H9 (cell line): ENCODE measurements at regions not wholly inside any gene's neighbourhood (a gene's known extent, or its start where the extent isn't known, plus 50 kb on each side); places are given as distances from the start of the nearest gene placed in this dataset.

Source experiments
- DNase-seq: peaks from one replicate; pipeline ENCODE4 v3.0.0-alpha.2; 2017
- H2AFZ ChIP-seq: one replicate; pipeline ENCODE4 v1.6.1; 2013; ENCODE audit warnings: mild to moderate bottlenecking, low read length, control low read depth, moderate library complexity
- H2AK5ac ChIP-seq: 2 replicates; pipeline ENCODE4 v1.6.1; 2013; ENCODE audit warnings: low read length, control low read depth, mixed read lengths; ENCODE audit not compliant: insufficient read length
- H2BK120ac ChIP-seq: one replicate; pipeline ENCODE4 v1.6.1; 2013; ENCODE audit warnings: low read depth, mild to moderate bottlenecking, low read length, control low read depth, inconsistent platforms; ENCODE audit not compliant: poor library complexity, severe bottlenecking
- H2BK12ac ChIP-seq: 2 replicates; pipeline ENCODE4 v1.6.1; 2013; ENCODE audit warnings: low read length, control low read depth, mixed read lengths, low read depth; ENCODE audit not compliant: insufficient read length
- H2BK15ac ChIP-seq: 2 replicates; pipeline ENCODE4 v1.6.1; 2013; ENCODE audit warnings: low read depth, low read length, control low read depth
- H2BK20ac ChIP-seq: one replicate; pipeline ENCODE4 v1.6.1; 2013; ENCODE audit warnings: low read depth, mild to moderate bottlenecking, low read length, control low read depth, inconsistent platforms; ENCODE audit not compliant: poor library complexity, severe bottlenecking
- H2BK5ac ChIP-seq: 2 replicates; pipeline ENCODE4 v1.6.1; 2013; ENCODE audit warnings: low read length, control low read depth, mixed read lengths; ENCODE audit not compliant: insufficient read length
- H3K14ac ChIP-seq: 2 replicates; pipeline ENCODE4 v1.6.1; 2013; ENCODE audit warnings: low read length, control low read depth; ENCODE audit not compliant: insufficient read depth
- H3K18ac ChIP-seq: 2 replicates; pipeline ENCODE4 v1.6.1; 2013; ENCODE audit warnings: low read depth, mild to moderate bottlenecking, mixed read lengths, low read length, control low read depth; ENCODE audit not compliant: insufficient read length
- H3K23ac ChIP-seq: 2 replicates; pipeline ENCODE4 v1.6.1; 2013; ENCODE audit warnings: low read length, control low read depth, mixed read lengths, low read depth; ENCODE audit not compliant: insufficient read length
- H3K23me2 ChIP-seq: 2 replicates; pipeline ENCODE4 v1.6.1; 2013; ENCODE audit warnings: low read depth, mild to moderate bottlenecking, mixed read lengths, low read length, control low read depth; ENCODE audit not compliant: insufficient read length, poor library complexity, severe bottlenecking
- H3K27ac ChIP-seq: 2 replicates; pipeline ENCODE4 v1.5.1; 2013; ENCODE audit warnings: low read length, control low read depth, mixed read lengths, low read depth; ENCODE audit not compliant: insufficient read length
- H3K27me3 ChIP-seq: 2 replicates; pipeline ENCODE4 v1.6.1; 2013; ENCODE audit warnings: low read length, control low read depth, inconsistent platforms; ENCODE audit not compliant: insufficient read depth
- H3K4ac ChIP-seq: 2 replicates; pipeline ENCODE4 v1.6.1; 2013; ENCODE audit warnings: low read depth, mild to moderate bottlenecking, control low read depth, inconsistent platforms, low read length, moderate library complexity
- H3K4me1 ChIP-seq: 2 replicates; pipeline ENCODE4 v1.6.1; 2013; ENCODE audit warnings: low read length, control low read depth, inconsistent platforms; ENCODE audit not compliant: insufficient read depth
- H3K4me2 ChIP-seq: 2 replicates; pipeline ENCODE4 v1.6.1; 2013; ENCODE audit warnings: low read length, control low read depth, mixed read lengths; ENCODE audit not compliant: insufficient read length, insufficient read depth
- H3K56ac ChIP-seq: 2 replicates; pipeline ENCODE4 v1.6.1; 2013; ENCODE audit warnings: low read depth, mild to moderate bottlenecking, mixed read lengths, low read length, control low read depth; ENCODE audit not compliant: insufficient read length
- H3K79me1 ChIP-seq: 2 replicates; pipeline ENCODE4 v1.6.1; 2013; ENCODE audit warnings: low read depth, mild to moderate bottlenecking, moderate library complexity, low read length, control low read depth, inconsistent platforms; ENCODE audit not compliant: insufficient read depth, poor library complexity, severe bottlenecking
- H3K79me2 ChIP-seq: 2 replicates; pipeline ENCODE4 v1.6.1; 2013; ENCODE audit warnings: low read length, control low read depth, inconsistent platforms; ENCODE audit not compliant: insufficient read depth
- H3K9ac ChIP-seq: 2 replicates; pipeline ENCODE4 v1.6.1; 2013; ENCODE audit warnings: low read length, control low read depth, mixed read lengths; ENCODE audit not compliant: insufficient read length; ENCODE audit errors: extremely low read depth
- H3K9me3 ChIP-seq: one replicate; pipeline ENCODE4 v1.6.1; 2013; ENCODE audit warnings: low read depth, low read length, inconsistent platforms; ENCODE audit not compliant: control insufficient read depth
- H3T11ph ChIP-seq: one replicate; pipeline ENCODE4 v1.6.1; 2013; ENCODE audit warnings: mild to moderate bottlenecking, low read length, control low read depth, inconsistent platforms
- H4K20me1 ChIP-seq: one replicate; pipeline ENCODE4 v1.6.1; 2013; ENCODE audit not compliant: control insufficient read depth, insufficient read length, insufficient read depth
- H4K5ac ChIP-seq: 2 replicates; pipeline ENCODE4 v1.6.1; 2013; ENCODE audit warnings: low read depth, mild to moderate bottlenecking, mixed read lengths, low read length, control low read depth; ENCODE audit not compliant: insufficient read length
- H4K8ac ChIP-seq: replicated peaks from 2 replicates; pipeline ENCODE4 v1.6.1; 2013; ENCODE audit warnings: low read length, control low read depth, mixed read lengths, low read depth; ENCODE audit not compliant: insufficient read length
- H4K91ac ChIP-seq: 2 replicates; pipeline ENCODE4 v1.6.1; 2013; ENCODE audit warnings: low read depth, mild to moderate bottlenecking, moderate library complexity, mixed read lengths, low read length, control low read depth; ENCODE audit not compliant: insufficient read length
- H3K27ac Mint-ChIP-seq, 3 experiments: 2 replicates in 2 of 3; 3 replicates in 1 of 3; pipeline ENCODE4 v1.8.0; 2020 to 2021; ENCODE audit warnings: mixed read lengths in 3 of 3, mild to moderate bottlenecking in 1 of 3, moderate library complexity in 1 of 3
- H3K27me3 Mint-ChIP-seq: 2 replicates; pipeline ENCODE4 v1.8.0; 2021; ENCODE audit warnings: low read depth, mild to moderate bottlenecking, moderate library complexity, mixed read lengths
- H3K36me3 Mint-ChIP-seq, 3 experiments: 2 replicates in 2 of 3; 3 replicates in 1 of 3; pipeline ENCODE4 v1.8.0; 2020 to 2021; ENCODE audit warnings: low read depth in 3 of 3, mixed read lengths in 3 of 3; ENCODE audit not compliant: insufficient read depth in 1 of 3
- H3K4me1 Mint-ChIP-seq, 2 experiments: 2 replicates each; pipeline ENCODE4 v1.8.0; 2020; ENCODE audit warnings: mixed read lengths in 2 of 2
- H3K4me3 Mint-ChIP-seq, 2 experiments: 2 replicates in 1 of 2; 3 replicates in 1 of 2; pipeline ENCODE4 v1.8.0; 2020 to 2021; ENCODE audit warnings: mild to moderate bottlenecking in 2 of 2, mixed read lengths in 2 of 2, moderate library complexity in 1 of 2
- H3K9me3 Mint-ChIP-seq, 2 experiments: 2 replicates in 1 of 2; 3 replicates in 1 of 2; pipeline ENCODE4 v1.8.0; 2020; ENCODE audit warnings: mild to moderate bottlenecking in 2 of 2, mixed read lengths in 2 of 2, moderate library complexity in 1 of 2
- CTCF ChIP-seq: fragments of 200-600 bp; sonication (generic); conservative IDR thresholded peaks from 3 replicates; pipeline ENCODE4 v1.8.0; 2021; ENCODE audit warnings: antibody characterized with exemption, mild to moderate bottlenecking
- WGBS: extraction: QIAGEN DNeasy Blood & Tissue Kit; methylation state at CpG from one replicate; pipeline ENCODE4 v1.1.7; 2013; ENCODE audit warnings: missing lambda C conversion rate, low lambda C conversion rate, mixed read lengths; ENCODE audit not compliant: insufficient read length; ENCODE audit errors: extremely low coverage; 5-methylcytosine and 5-hydroxymethylcytosine counted together

GRCh38 chrX:2582667-2583066 lies 81.9 kb upstream of the DHRSX start:
- Mint-ChIP-seq H3K4me1 (peaks cover 42 to 52% of the 10 kb centered on the region in 2 experiments), H3K27ac (no peak overlapping the region), H3K27me3 (peaks cover 50% of the 10 kb centered on the region), H3K4me3 (peak overlapping the region; percentile 63 to 77), H3K36me3 (no peaks in the 10 kb centered on the region), H3K9me3 (no peaks in the 10 kb centered on the region)
- H3K4ac ChIP-seq = no peak overlapping the region
- DNase-seq = no peak
- no peak overlapping the region for H3T11ph ChIP-seq
- no peak overlapping the region for H2AK5ac ChIP-seq
- H4K8ac ChIP-seq = no peak overlapping the region
- H4K20me1 ChIP-seq = no peaks in the 10 kb centered on the region
- H2BK15ac ChIP-seq = no peak overlapping the region
- no peak overlapping the region for H2AFZ ChIP-seq
- H3K27ac ChIP-seq = no peak overlapping the region
- H2BK5ac ChIP-seq = no peak overlapping the region
- H4K5ac ChIP-seq = no peak overlapping the region
- no peak overlapping the region for H3K14ac ChIP-seq
- H3K4me2 ChIP-seq = peak overlapping the region; percentile 85
- no peaks in the 10 kb centered on the region for H3K9me3 ChIP-seq
- no peak for TF ChIP-seq CTCF
- no peaks in the 10 kb centered on the region for H3K79me2 ChIP-seq
- no peaks in the 10 kb centered on the region for H3K79me1 ChIP-seq
- H3K23me2 ChIP-seq = peaks cover 17% of the 10 kb centered on the region
- H3K4me1 ChIP-seq = peaks cover 8% of the 10 kb centered on the region; the same call in 1 of the 2 replicates
- no peak overlapping the region for H3K18ac ChIP-seq
- no CpG with 5 or more reads among the region's 8 CpGs for WGBS
- peaks cover 27% of the 10 kb centered on the region for H3K27me3 ChIP-seq
- H4K91ac ChIP-seq = no peak overlapping the region
- no peak overlapping the region for H2BK120ac ChIP-seq
- no peak overlapping the region for H2BK20ac ChIP-seq
- H3K56ac ChIP-seq = no peak overlapping the region
- H3K23ac ChIP-seq = no peak overlapping the region
- no peak overlapping the region for H3K9ac ChIP-seq
- H2BK12ac ChIP-seq = no peak overlapping the region
